Smooth muscle cell (in vitro differentiated cells): ENCODE measurements at regions not wholly inside any gene's neighbourhood (a gene's known extent, or its start where the extent isn't known, plus 50 kb on each side); places are given as distances from the start of the nearest gene placed in this dataset.

Experiments used
- DNase-seq: peaks from one replicate; lab custom pipeline; 2025; ENCODE audit not compliant: unreplicated experiment; lab: John Stamatoyannopoulos, UW
- H2AFZ ChIP-seq: fragments of 200-600 bp; sonication (generic); 2 replicates; pipeline ENCODE4 v1.6.0; 2016; ENCODE audit warnings: antibody characterized with exemption, low read depth, mild to moderate bottlenecking
- H3F3A ChIP-seq: fragments of 200-600 bp; sonication (generic); 2 replicates; pipeline ENCODE4 v1.6.0; 2017; ENCODE audit warnings: antibody characterized with exemption, low read depth
- H3K27ac ChIP-seq: fragments of 200-600 bp; sonication (generic); 2 replicates; pipeline ENCODE4 v1.5.1; 2016; ENCODE audit warnings: low read depth, mild to moderate bottlenecking
- H3K27me3 ChIP-seq: fragments of 200-600 bp; sonication (generic); 2 replicates; pipeline ENCODE4 v1.6.1; 2016; ENCODE audit warnings: low read depth, mild to moderate bottlenecking
- H3K36me3 ChIP-seq: fragments of 200-600 bp; sonication (generic); 2 replicates; pipeline ENCODE4 v1.5.1; 2016; ENCODE audit warnings: low read depth
- H3K4me1 ChIP-seq: fragments of 200-600 bp; sonication (generic); 2 replicates; pipeline ENCODE4 v1.5.1; 2016; ENCODE audit warnings: low read depth
- H3K4me2 ChIP-seq: fragments of 200-600 bp; sonication (generic); 2 replicates; pipeline ENCODE4 v1.6.0; 2016; ENCODE audit warnings: mild to moderate bottlenecking
- H3K4me3 ChIP-seq: fragments of 200-600 bp; sonication (generic); 2 replicates; pipeline ENCODE4 v1.5.1; 2016; ENCODE audit warnings: mild to moderate bottlenecking
- H3K79me2 ChIP-seq: fragments of 200-600 bp; sonication (generic); 2 replicates; pipeline ENCODE4 v1.6.0; 2016; ENCODE audit warnings: low read depth, mild to moderate bottlenecking
- H3K9ac ChIP-seq: fragments of 200-600 bp; sonication (generic); 2 replicates; pipeline ENCODE4 v1.6.0; 2016; ENCODE audit warnings: low read depth
- H3K9me3 ChIP-seq: fragments of 200-600 bp; sonication (generic); replicated peaks from 2 replicates; pipeline ENCODE4 v1.5.1; 2016; ENCODE audit warnings: low read depth
- H4K20me1 ChIP-seq: fragments of 200-600 bp; sonication (generic); 2 replicates; pipeline ENCODE4 v1.6.0; 2016; ENCODE audit warnings: low read depth
- CTCF ChIP-seq: fragments of 200-600 bp; sonication (generic); IDR thresholded peaks from 2 replicates; pipeline ENCODE4 v1.5.1; 2017; ENCODE audit warnings: borderline replicate concordance, mild to moderate bottlenecking, antibody characterized with exemption; ENCODE audit not compliant: insufficient read depth, poor library complexity, severe bottlenecking
- WGBS: methylation state at CpG from one replicate; pipeline ENCODE4 v1.1.7; 2016; ENCODE audit warnings: low lambda C conversion rate; 5-methylcytosine and 5-hydroxymethylcytosine counted together

- H4K20me1 ChIP-seq = no peaks in the 10 kb centered on the region
- H2AFZ ChIP-seq = no peak overlapping the region
- no peak for TF ChIP-seq CTCF
- H3K4me1 ChIP-seq = no peaks in the 10 kb centered on the region
- no peaks in the 10 kb centered on the region for H3F3A ChIP-seq
- H3K9me3 ChIP-seq = no peaks in the 10 kb centered on the region
- no peaks in the 10 kb centered on the region for H3K79me2 ChIP-seq
- H3K36me3 ChIP-seq = no peaks in the 10 kb centered on the region
- H3K4me2 ChIP-seq = no peak overlapping the region
- no peak overlapping the region for H3K27ac ChIP-seq
- no peak overlapping the region for H3K9ac ChIP-seq
- DNase-seq = no peak
- H3K4me3 ChIP-seq = no peak overlapping the region
- no peaks in the 10 kb centered on the region for H3K27me3 ChIP-seq
Observed at GRCh38 chr2:208927867-208928266, 496.0 kb upstream of the MAP2 start.

GRCh38 chr2:208929139-208929864 is 494.5 kb upstream of the MAP2 start:
- TF ChIP-seq CTCF = no peak
- Histone ChIP-seq H3K4me1 (no peaks in the 10 kb centered on the region), H3K4me2 (no peak overlapping the region), H2AFZ (no peak overlapping the region), H3K36me3 (no peaks in the 10 kb centered on the region), H3K27me3 (no peaks in the 10 kb centered on the region), H3K9ac (no peak overlapping the region), H3K27ac (no peak overlapping the region), H3K79me2 (no peaks in the 10 kb centered on the region), H3K4me3 (no peak overlapping the region), H4K20me1 (no peaks in the 10 kb centered on the region), H3K9me3 (no peaks in the 10 kb centered on the region), H3F3A (no peaks in the 10 kb centered on the region)
- DNase-seq = no peak
- 78% methylated on average over 5 of the region's 5 CpGs for WGBS

GRCh38 chr2:208929894-208930427 is 493.9 kb upstream of the MAP2 start:
- WGBS = 88% methylated on average over 3 of the region's 3 CpGs
- H3K9me3 ChIP-seq = no peaks in the 10 kb centered on the region

More at GRCh38 chr2:208929894-208930427, 493.9 kb upstream of the MAP2 start:
- Histone ChIP-seq H3K4me1 (no peaks in the 10 kb centered on the region), H3K4me3 (no peak overlapping the region), H3K36me3 (no peaks in the 10 kb centered on the region), H4K20me1 (no peaks in the 10 kb centered on the region), H3K27me3 (no peaks in the 10 kb centered on the region), H3F3A (no peaks in the 10 kb centered on the region), H3K4me2 (no peak overlapping the region), H3K79me2 (no peaks in the 10 kb centered on the region), H3K9ac (no peak overlapping the region), H3K27ac (no peak overlapping the region), H2AFZ (no peak overlapping the region)
- DNase-seq = no peak
- TF ChIP-seq CTCF = no peak
